ENCODE measurements at regions not wholly inside any gene's neighbourhood (a gene's known extent, or its start where the extent isn't known, plus 50 kb on each side); places are given as distances from the start of the nearest gene placed in this dataset.

DNA sequence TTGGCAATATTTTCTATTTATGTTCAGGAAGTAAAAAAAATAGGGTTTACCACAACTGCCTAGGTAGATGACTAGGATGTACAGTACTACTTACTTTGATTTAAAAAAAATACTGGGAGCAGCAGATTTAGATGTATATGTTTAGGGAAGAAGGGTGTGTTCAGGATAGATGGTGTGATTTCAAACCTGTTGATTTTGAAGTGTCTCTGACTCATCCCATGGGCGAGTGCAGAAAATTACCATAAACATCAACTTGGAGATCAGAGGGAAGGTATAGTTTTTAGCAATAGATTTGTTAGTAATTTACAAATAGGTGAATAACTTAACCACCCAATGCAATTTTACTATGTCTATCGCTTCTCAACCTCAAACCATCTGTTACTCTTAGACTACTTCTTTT, 214.8 kb downstream of the NDFIP2 start:
- DNase-seq (no peak), ATAC-seq (ENCODE audit: poor library complexity) (no peak)
- Histone ChIP-seq H3K9me3 (ENCODE audit: control insufficient read depth in 1 of 2, insufficient read depth in 1 of 2, low read length in 2 of 2) (no peaks in the 10 kb centered on the region), H3K4me3 (ENCODE audit: low read length) (no peak overlapping the region), H3K27ac (ENCODE audit: low read depth in 1 of 2, low read length in 2 of 2) (no peak overlapping the region), H3K4me1 (ENCODE audit: insufficient read depth, low read length) (no peaks in the 10 kb centered on the region), H3K36me3 (ENCODE audit: insufficient read depth, low read length) (no peaks in the 10 kb centered on the region), H3K27me3 (ENCODE audit: control insufficient read depth in 1 of 2, insufficient read depth in 2 of 2, low read length in 2 of 2) (no peaks in the 10 kb centered on the region)
- H3K4me1 Mint-ChIP-seq (ENCODE audit: low read depth), result no peaks in the 10 kb centered on the region
- no peaks in the 10 kb centered on the region for H3K9me3 Mint-ChIP-seq
- H3K4me3 Mint-ChIP-seq, result no peak overlapping the region
- POLR2A ChIA-PET, result no interaction called here
- TF ChIP-seq, protein P1, sequence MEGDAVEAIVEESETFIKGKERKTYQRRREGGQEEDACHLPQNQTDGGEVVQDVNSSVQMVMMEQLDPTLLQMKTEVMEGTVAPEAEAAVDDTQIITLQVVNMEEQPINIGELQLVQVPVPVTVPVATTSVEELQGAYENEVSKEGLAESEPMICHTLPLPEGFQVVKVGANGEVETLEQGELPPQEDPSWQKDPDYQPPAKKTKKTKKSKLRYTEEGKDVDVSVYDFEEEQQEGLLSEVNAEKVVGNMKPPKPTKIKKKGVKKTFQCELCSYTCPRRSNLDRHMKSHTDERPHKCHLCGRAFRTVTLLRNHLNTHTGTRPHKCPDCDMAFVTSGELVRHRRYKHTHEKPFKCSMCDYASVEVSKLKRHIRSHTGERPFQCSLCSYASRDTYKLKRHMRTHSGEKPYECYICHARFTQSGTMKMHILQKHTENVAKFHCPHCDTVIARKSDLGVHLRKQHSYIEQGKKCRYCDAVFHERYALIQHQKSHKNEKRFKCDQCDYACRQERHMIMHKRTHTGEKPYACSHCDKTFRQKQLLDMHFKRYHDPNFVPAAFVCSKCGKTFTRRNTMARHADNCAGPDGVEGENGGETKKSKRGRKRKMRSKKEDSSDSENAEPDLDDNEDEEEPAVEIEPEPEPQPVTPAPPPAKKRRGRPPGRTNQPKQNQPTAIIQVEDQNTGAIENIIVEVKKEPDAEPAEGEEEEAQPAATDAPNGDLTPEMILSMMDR (IDR thresholded peaks at IDR 0.05), result no peak
- no peak overlapping the region for H3K27ac Mint-ChIP-seq
- H3K36me3 Mint-ChIP-seq (ENCODE audit: low read depth), result no peaks in the 10 kb centered on the region
- intact Hi-C loops (cut with DNase I, micrococcal nuclease), result no loop called here
- CTCF ChIA-PET, result no interaction called here
- peaks cover 25% of the 10 kb centered on the region for H3K27me3 Mint-ChIP-seq

DNA sequence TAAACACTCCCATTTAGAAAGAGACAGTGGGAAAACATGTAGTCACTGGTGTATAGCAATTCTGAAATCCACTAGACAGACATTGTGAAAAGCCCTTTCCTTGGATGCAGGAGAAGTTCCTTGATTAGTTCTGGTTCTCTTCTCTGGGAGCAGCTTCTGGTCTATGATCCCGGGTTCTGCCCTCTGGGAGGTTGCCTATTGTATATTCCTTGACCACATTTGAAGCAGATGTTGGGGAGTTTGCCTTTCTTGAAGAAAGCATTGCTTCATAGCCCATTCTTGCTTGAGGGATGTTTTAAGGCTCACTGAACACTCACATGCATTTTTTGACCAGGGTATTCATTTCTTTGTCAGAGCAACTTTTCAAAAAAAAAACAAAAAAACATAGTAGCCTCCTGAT, 211.9 kb downstream of the NDFIP2 start:
- Histone ChIP-seq H3K27me3 (ENCODE audit: control insufficient read depth in 1 of 2, insufficient read depth in 2 of 2, low read length in 2 of 2) (no peaks in the 10 kb centered on the region), H3K4me1 (ENCODE audit: insufficient read depth, low read length) (no peaks in the 10 kb centered on the region), H3K27ac (ENCODE audit: low read depth in 1 of 2, low read length in 2 of 2) (no peak overlapping the region), H3K9me3 (ENCODE audit: control insufficient read depth in 1 of 2, insufficient read depth in 1 of 2, low read length in 2 of 2) (no peaks in the 10 kb centered on the region), H3K36me3 (ENCODE audit: insufficient read depth, low read length) (no peaks in the 10 kb centered on the region), H3K4me3 (ENCODE audit: low read length) (no peak overlapping the region)
- Mint-ChIP-seq H3K4me1 (ENCODE audit: low read depth) (no peaks in the 10 kb centered on the region), H3K27ac (no peak overlapping the region), H3K4me3 (no peak overlapping the region), H3K27me3 (peaks cover 25% of the 10 kb centered on the region), H3K9me3 (no peaks in the 10 kb centered on the region), H3K36me3 (ENCODE audit: low read depth) (no peaks in the 10 kb centered on the region)
- TF ChIP-seq, protein P1 (IDR thresholded peaks at IDR 0.05), result no peak
- ATAC-seq (ENCODE audit: poor library complexity) (no peak), DNase-seq (no peak)
- ChIA-PET CTCF (no interaction called here), POLR2A (no interaction called here)
- intact Hi-C loops (cut with DNase I, micrococcal nuclease), result no loop called here

DNA sequence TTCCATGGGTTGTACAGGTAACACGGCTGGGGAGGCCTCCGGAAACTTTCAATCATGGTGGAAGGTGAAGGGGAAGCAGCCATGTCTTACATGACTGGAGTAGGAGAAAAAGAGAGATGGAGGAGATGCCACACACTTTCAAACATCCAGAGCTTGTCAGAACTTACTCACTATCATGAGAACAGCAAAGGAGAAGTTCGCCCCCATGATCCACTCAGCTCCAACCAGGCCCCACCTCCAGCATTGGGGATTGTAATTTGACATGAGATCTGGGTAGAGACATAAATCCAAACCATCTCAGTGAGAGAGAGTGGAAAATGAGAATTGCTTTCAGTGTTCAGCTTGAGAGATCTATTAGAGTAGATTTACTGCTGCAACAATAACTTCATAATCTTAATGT, 210.9 kb downstream of the NDFIP2 start:
- Histone ChIP-seq H3K4me3 (ENCODE audit: low read length) (no peak overlapping the region), H3K9me3 (ENCODE audit: control insufficient read depth in 1 of 2, insufficient read depth in 1 of 2, low read length in 2 of 2) (no peaks in the 10 kb centered on the region), H3K36me3 (ENCODE audit: insufficient read depth, low read length) (no peaks in the 10 kb centered on the region), H3K27ac (ENCODE audit: low read depth in 1 of 2, low read length in 2 of 2) (no peak overlapping the region), H3K27me3 (ENCODE audit: control insufficient read depth in 1 of 2, insufficient read depth in 2 of 2, low read length in 2 of 2) (no peaks in the 10 kb centered on the region), H3K4me1 (ENCODE audit: insufficient read depth, low read length) (no peaks in the 10 kb centered on the region)
- Mint-ChIP-seq H3K36me3 (ENCODE audit: low read depth) (no peaks in the 10 kb centered on the region), H3K27ac (no peak overlapping the region), H3K4me1 (ENCODE audit: low read depth) (no peaks in the 10 kb centered on the region), H3K9me3 (no peaks in the 10 kb centered on the region), H3K27me3 (peaks cover 22% of the 10 kb centered on the region), H3K4me3 (no peak overlapping the region)
- intact Hi-C loops (cut with DNase I, micrococcal nuclease), result no loop called here
- TF ChIP-seq, protein P1 (IDR thresholded peaks at IDR 0.05), result no peak
- no peak for ATAC-seq (ENCODE audit: poor library complexity)
- no peak for DNase-seq
- ChIA-PET CTCF (no interaction called here), POLR2A (no interaction called here)

Data from CD4-positive, alpha-beta T cell (primary cell).